Gastrocnemius medialis (tissue), 4 donors: ENCODE measurements at regions not wholly inside any gene's neighbourhood (a gene's known extent, or its start where the extent isn't known, plus 50 kb on each side); places are given as distances from the start of the nearest gene placed in this dataset.

ENCODE experiments used
- CTCF ChIP-seq, 5 experiments: fragments of 450-650 bp in 3 of 5; fragments of 200-600 bp in 2 of 5; sonication (generic) in 2 of 5; IDR thresholded peaks in 4 of 5; conservative IDR thresholded peaks in 1 of 5; 1 replicate in 4 of 5; 2 replicates in 1 of 5; pipeline ENCODE4 v1.5.1; 2016 to 2019; ENCODE audit warnings: antibody characterized with exemption in 5 of 5, mild to moderate bottlenecking in 3 of 5, moderate library complexity in 3 of 5
- POLR2A ChIP-seq, 2 donors: fragments of 450-650 bp; IDR thresholded peaks; one replicate each; pipeline ENCODE4 v1.6.1; 2017; ENCODE audit warnings: antibody characterized with exemption in 2 of 2, mild to moderate bottlenecking in 2 of 2, moderate library complexity in 2 of 2

GRCh38 chr3:78312851-78313250 lies 1273.0 kb downstream of the ROBO2 start:
- TF ChIP-seq CTCF (IDR thresholded peaks at IDR 0.05 in 4 of 5, conservative IDR thresholded peaks at IDR 0.05 in 1 of 5) (no peak), POLR2A (IDR thresholded peaks at IDR 0.05) (no peak)
